ENCODE measurements at regions not wholly inside any gene's neighbourhood (a gene's known extent, or its start where the extent isn't known, plus 50 kb on each side); places are given as distances from the start of the nearest gene placed in this dataset.

DNA sequence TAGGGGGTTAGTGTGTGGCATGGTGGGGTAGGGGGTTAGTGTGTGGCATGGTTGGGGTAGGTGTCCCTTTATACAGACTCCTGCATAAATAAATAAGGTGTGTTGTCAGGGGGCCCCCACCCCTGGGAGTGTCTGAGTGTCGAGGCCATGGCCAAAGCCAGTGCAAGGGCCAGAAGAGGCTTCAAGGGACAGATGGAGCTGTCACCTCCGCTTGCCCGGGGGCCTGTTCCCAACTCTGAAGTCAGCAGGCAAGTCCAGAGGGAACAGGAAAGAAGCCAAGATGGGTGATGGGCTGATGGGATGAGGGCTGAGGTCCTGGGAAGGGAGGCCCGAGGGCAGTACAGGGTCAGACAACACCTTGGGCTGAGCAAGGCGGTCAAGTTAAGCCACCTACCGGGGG, 997.8 kb downstream of the BRD1 start:
- TF ChIP-seq JUND (IDR thresholded peaks at IDR 0.05), result no peak
- TF ChIP-seq, protein P1, sequence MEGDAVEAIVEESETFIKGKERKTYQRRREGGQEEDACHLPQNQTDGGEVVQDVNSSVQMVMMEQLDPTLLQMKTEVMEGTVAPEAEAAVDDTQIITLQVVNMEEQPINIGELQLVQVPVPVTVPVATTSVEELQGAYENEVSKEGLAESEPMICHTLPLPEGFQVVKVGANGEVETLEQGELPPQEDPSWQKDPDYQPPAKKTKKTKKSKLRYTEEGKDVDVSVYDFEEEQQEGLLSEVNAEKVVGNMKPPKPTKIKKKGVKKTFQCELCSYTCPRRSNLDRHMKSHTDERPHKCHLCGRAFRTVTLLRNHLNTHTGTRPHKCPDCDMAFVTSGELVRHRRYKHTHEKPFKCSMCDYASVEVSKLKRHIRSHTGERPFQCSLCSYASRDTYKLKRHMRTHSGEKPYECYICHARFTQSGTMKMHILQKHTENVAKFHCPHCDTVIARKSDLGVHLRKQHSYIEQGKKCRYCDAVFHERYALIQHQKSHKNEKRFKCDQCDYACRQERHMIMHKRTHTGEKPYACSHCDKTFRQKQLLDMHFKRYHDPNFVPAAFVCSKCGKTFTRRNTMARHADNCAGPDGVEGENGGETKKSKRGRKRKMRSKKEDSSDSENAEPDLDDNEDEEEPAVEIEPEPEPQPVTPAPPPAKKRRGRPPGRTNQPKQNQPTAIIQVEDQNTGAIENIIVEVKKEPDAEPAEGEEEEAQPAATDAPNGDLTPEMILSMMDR (IDR thresholded peaks at IDR 0.05 in 2 of 3, conservative IDR thresholded peaks at IDR 0.05 in 1 of 3; ENCODE audit: borderline replicate concordance in 1 of 3, insufficient read depth in 1 of 3, low read depth in 2 of 3, low read length in 2 of 3), result no peak
